AG04449 (cell line): ENCODE measurements at regions not wholly inside any gene's neighbourhood (a gene's known extent, or its start where the extent isn't known, plus 50 kb on each side); places are given as distances from the start of the nearest gene placed in this dataset.

Source experiments
- CTCF ChIA-PET: fragments of 350-600 bp; formaldehyde crosslinking; extraction: SDS; loops from one replicate; lab custom pipeline; 2021; ENCODE audit warnings: antibody characterized with exemption; lab: Yijun Ruan, JAX
- POLR2A ChIA-PET: fragments of 400-600, 350-600 bp; formaldehyde crosslinking; extraction: SDS; loops from one replicate; lab custom pipeline; 2020; ENCODE audit warnings: antibody characterized with exemption, inconsistent platforms; lab: Yijun Ruan, JAX
- DNase-seq: peaks from one replicate; pipeline ENCODE4 v3.0.0-alpha.2; 2010; ENCODE audit warnings: low read depth, low spot score
- H3K4me3 ChIP-seq: 2 replicates; pipeline ENCODE4 v1.5.1; 2011; ENCODE audit warnings: low read depth, mild to moderate bottlenecking, control low read depth, low read length
- CTCF ChIP-seq: IDR thresholded peaks from one replicate; pipeline ENCODE4 v1.5.1; 2011; ENCODE audit warnings: mild to moderate bottlenecking, moderate library complexity, low read length, control low read depth, inconsistent platforms; ENCODE audit not compliant: insufficient read depth; ENCODE audit errors: missing control alignments

DNA sequence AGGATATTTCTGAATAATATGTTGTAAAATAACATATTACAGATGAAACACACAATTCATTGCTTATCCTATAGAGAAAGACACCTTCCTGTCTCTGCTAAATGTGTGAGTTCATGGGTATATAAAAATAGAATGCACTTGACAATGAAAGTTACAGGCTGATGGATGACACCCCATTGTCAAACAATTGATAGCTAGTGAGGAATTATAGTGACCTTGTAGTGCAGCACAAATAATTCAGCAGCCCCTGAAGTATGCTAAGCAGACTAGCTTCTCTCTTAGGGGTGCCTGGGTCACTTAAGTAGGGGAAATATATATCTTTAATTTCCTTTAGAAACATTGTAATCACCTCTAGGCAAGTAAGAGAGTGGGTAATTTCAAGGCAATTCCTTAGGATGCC, 826.2 kb downstream of the CDH8 start:
- TF ChIP-seq CTCF: no peak
- ChIA-PET POLR2A (no interaction called here), CTCF (no interaction called here)
- H3K4me3 ChIP-seq: no peak overlapping the region
- no peak for DNase-seq

DNA sequence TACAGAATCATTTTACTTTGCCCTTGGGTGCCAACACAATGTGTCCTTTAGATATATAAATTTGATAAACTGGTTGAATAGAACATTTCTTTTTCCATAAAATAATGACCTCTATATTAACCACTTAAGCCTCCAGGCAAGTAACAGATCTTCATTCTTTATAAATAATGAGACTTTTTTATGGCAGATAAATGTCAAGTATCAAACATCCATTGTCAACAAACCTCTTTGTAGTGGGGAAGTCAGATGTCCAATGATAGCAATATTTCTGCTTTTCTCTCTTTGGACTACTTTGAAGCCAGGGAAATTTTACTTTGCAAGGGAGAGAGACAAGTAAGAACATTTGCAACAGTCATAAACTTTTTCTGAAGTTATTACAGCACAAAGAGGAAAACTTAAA, 841.2 kb downstream of the CDH8 start:
- TF ChIP-seq CTCF: no peak
- no peak overlapping the region for H3K4me3 ChIP-seq
- CTCF ChIA-PET: no interaction called here
- DNase-seq: no peak
- POLR2A ChIA-PET: no interaction called here

GRCh38 chr16:61194573-61194972, 841.7 kb downstream of the CDH8 start:
- ChIA-PET CTCF (no interaction called here), POLR2A (no interaction called here)
- TF ChIP-seq CTCF: no peak
- H3K4me3 ChIP-seq: no peak overlapping the region
- no peak for DNase-seq

GRCh38 chr16:61182391-61182790, 853.8 kb downstream of the CDH8 start:
- CTCF ChIA-PET: no interaction called here
- no peak overlapping the region for H3K4me3 ChIP-seq
- DNase-seq: no peak
- POLR2A ChIA-PET: no interaction called here
- no peak for TF ChIP-seq CTCF

DNA sequence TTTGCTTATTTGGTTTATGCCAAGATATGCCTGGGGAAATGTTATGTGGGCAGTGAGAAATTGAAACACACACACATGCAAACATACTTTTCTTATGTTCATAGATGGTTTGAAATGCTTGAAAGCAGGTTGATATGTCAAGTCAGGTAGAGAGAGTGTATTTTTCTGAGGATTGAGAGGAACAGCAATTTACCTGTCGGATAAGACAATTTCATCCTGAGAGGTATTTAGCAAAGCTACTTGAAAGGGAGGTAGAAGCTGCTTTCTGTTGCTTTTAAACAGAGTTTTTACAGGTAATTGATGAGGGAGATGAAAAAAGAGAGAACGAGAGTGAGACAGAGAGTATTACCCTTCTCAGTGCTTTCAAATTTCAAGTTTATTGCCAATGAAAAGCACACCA, 854.3 kb downstream of the CDH8 start:
- DNase-seq: no peak
- POLR2A ChIA-PET: no interaction called here
- CTCF ChIA-PET: no interaction called here
- no peak overlapping the region for H3K4me3 ChIP-seq
- TF ChIP-seq CTCF: no peak

GRCh38 chr16:61179561-61179960, 856.7 kb downstream of the CDH8 start:
- no peak overlapping the region for H3K4me3 ChIP-seq
- TF ChIP-seq CTCF: no peak
- DNase-seq: no peak
- POLR2A ChIA-PET: no interaction called here
- CTCF ChIA-PET: no interaction called here
